ENCODE measurements at regions not wholly inside any gene's neighbourhood (a gene's known extent, or its start where the extent isn't known, plus 50 kb on each side); places are given as distances from the start of the nearest gene placed in this dataset.

- Histone ChIP-seq H3K9me3 (no peaks in the 10 kb centered on the region), H3K27me3 (replicated peaks; ENCODE audit: control insufficient read depth, insufficient read depth, low read length) (no peaks in the 10 kb centered on the region; the same call in 1 of the 2 replicates), H3K4me3 (ENCODE audit: low read depth, low read length) (no peak overlapping the region), H3K4me1 (peaks cover 11% of the 10 kb centered on the region), H3K36me3 (ENCODE audit: control insufficient read depth, insufficient read depth, low read length) (no peaks in the 10 kb centered on the region)
- intact Hi-C loops (cut with micrococcal nuclease; ENCODE audit: unreplicated experiment), result no loop called here
- no peaks in the 10 kb centered on the region for H3K36me3 Mint-ChIP-seq (ENCODE audit: insufficient read depth, unreplicated experiment)
- ChIA-PET CTCF (no interaction called here), POLR2A (no interaction called here)
- no peak overlapping the region for H3K27ac Mint-ChIP-seq (ENCODE audit: unreplicated experiment)
- H3K9me3 Mint-ChIP-seq (ENCODE audit: unreplicated experiment), result no peaks in the 10 kb centered on the region
- H3K4me1 Mint-ChIP-seq (ENCODE audit: low read depth, unreplicated experiment), result peaks cover 15% of the 10 kb centered on the region
- no peak overlapping the region for H3K4me3 Mint-ChIP-seq (ENCODE audit: unreplicated experiment)
- no peaks in the 10 kb centered on the region for H3K27me3 Mint-ChIP-seq (ENCODE audit: insufficient read depth, unreplicated experiment)
- DNase-seq, result no peak
- BruUV-seq (replicated peaks), result no TSS peak
- no peak for TF ChIP-seq CTCF (IDR thresholded peaks at IDR 0.05; ENCODE audit: insufficient read depth in 1 of 2, low read depth in 1 of 2, low read length in 1 of 2, severe bottlenecking in 1 of 2, unreplicated experiment in 1 of 2)
Measured at GRCh38 chr11:95684701-95685100, 104.9 kb downstream of the FAM76B start.

GRCh38 chr11:95684170-95684569, 105.4 kb downstream of the FAM76B start:
- H3K27me3 ChIP-seq (replicated peaks; ENCODE audit: control insufficient read depth, insufficient read depth, low read length), result no peaks in the 10 kb centered on the region; the same call in 1 of the 2 replicates
- H3K4me3 ChIP-seq (ENCODE audit: low read depth, low read length), result no peak overlapping the region
- no peaks in the 10 kb centered on the region for H3K9me3 Mint-ChIP-seq (ENCODE audit: unreplicated experiment)
- no TSS peak for BruUV-seq (replicated peaks)
- TF ChIP-seq CTCF (IDR thresholded peaks at IDR 0.05; ENCODE audit: insufficient read depth in 1 of 2, low read depth in 1 of 2, low read length in 1 of 2, severe bottlenecking in 1 of 2, unreplicated experiment in 1 of 2), result no peak
- intact Hi-C loops (cut with micrococcal nuclease; ENCODE audit: unreplicated experiment), result no loop called here
- no peaks in the 10 kb centered on the region for H3K9me3 ChIP-seq
- H3K4me3 Mint-ChIP-seq (ENCODE audit: unreplicated experiment), result no peak overlapping the region
- ChIA-PET CTCF (no interaction called here), POLR2A (no interaction called here)
- H3K27me3 Mint-ChIP-seq (ENCODE audit: insufficient read depth, unreplicated experiment), result no peaks in the 10 kb centered on the region
- no peak overlapping the region for H3K27ac Mint-ChIP-seq (ENCODE audit: unreplicated experiment)
- H3K36me3 ChIP-seq (ENCODE audit: control insufficient read depth, insufficient read depth, low read length), result no peaks in the 10 kb centered on the region
- peaks cover 15% of the 10 kb centered on the region for H3K4me1 Mint-ChIP-seq (ENCODE audit: low read depth, unreplicated experiment)
- H3K4me1 ChIP-seq, result peaks cover 11% of the 10 kb centered on the region
- DNase-seq, result no peak
- no peaks in the 10 kb centered on the region for H3K36me3 Mint-ChIP-seq (ENCODE audit: insufficient read depth, unreplicated experiment)

- H3K36me3 Mint-ChIP-seq (ENCODE audit: insufficient read depth, unreplicated experiment), result no peaks in the 10 kb centered on the region
- no peak for DNase-seq
- no peaks in the 10 kb centered on the region for H3K36me3 ChIP-seq (ENCODE audit: control insufficient read depth, insufficient read depth, low read length)
- H3K4me1 ChIP-seq, result peaks cover 11% of the 10 kb centered on the region
- TF ChIP-seq CTCF (IDR thresholded peaks at IDR 0.05; ENCODE audit: insufficient read depth in 1 of 2, low read depth in 1 of 2, low read length in 1 of 2, severe bottlenecking in 1 of 2, unreplicated experiment in 1 of 2), result no peak
- H3K9me3 Mint-ChIP-seq (ENCODE audit: unreplicated experiment), result no peaks in the 10 kb centered on the region
- no peak overlapping the region for H3K27ac Mint-ChIP-seq (ENCODE audit: unreplicated experiment)
- ChIA-PET CTCF (no interaction called here), POLR2A (no interaction called here)
- no peak overlapping the region for H3K4me3 ChIP-seq (ENCODE audit: low read depth, low read length)
- H3K27me3 Mint-ChIP-seq (ENCODE audit: insufficient read depth, unreplicated experiment), result no peaks in the 10 kb centered on the region
- H3K4me1 Mint-ChIP-seq (ENCODE audit: low read depth, unreplicated experiment), result peaks cover 15% of the 10 kb centered on the region
- H3K27me3 ChIP-seq (replicated peaks; ENCODE audit: control insufficient read depth, insufficient read depth, low read length), result no peaks in the 10 kb centered on the region; the same call in 1 of the 2 replicates
- no TSS peak for BruUV-seq (replicated peaks)
- intact Hi-C loops (cut with micrococcal nuclease; ENCODE audit: unreplicated experiment), result no loop called here
- H3K4me3 Mint-ChIP-seq (ENCODE audit: unreplicated experiment), result no peak overlapping the region
- no peaks in the 10 kb centered on the region for H3K9me3 ChIP-seq
Measured at GRCh38 chr11:95682552-95682951, 107.0 kb downstream of the FAM76B start.

Data from Caco-2 (cell line).